Endothelial cell of umbilical vein (primary cell): ENCODE measurements at regions not wholly inside any gene's neighbourhood (a gene's known extent, or its start where the extent isn't known, plus 50 kb on each side); places are given as distances from the start of the nearest gene placed in this dataset.

Source experiments
- BruUV-seq: library from RNA; stranded (reverse); fragments of 400-500 nt; replicated peaks from 2 replicates; lab custom pipeline; 2021; lab: Mats Ljungman, UMichigan
- CTCF ChIA-PET: fragments of 300-600, 350-600 bp; sonication (Branson Sonifier 250); formaldehyde crosslinking; loops from one replicate; lab custom pipeline; 2021; ENCODE audit warnings: antibody characterized with exemption, inconsistent platforms; lab: Charles Lee
- POLR2A ChIA-PET: fragments of 300-600, 350-600 bp; sonication (Branson Sonifier 250); formaldehyde crosslinking; loops from one replicate; lab custom pipeline; 2021; ENCODE audit warnings: antibody characterized with exemption, inconsistent platforms; lab: Charles Lee
- DNase-seq: peaks from one replicate; pipeline ENCODE4 v3.0.0-alpha.2; 2011; ENCODE audit warnings: low read depth, low spot score
- FAIRE-seq: peaks from 2 replicates; lab custom pipeline; 2011; peaks lifted over from hg19 to GRCh38; lab: Jason Lieb, UNC
- H2AFZ ChIP-seq: 2 replicates; pipeline ENCODE4 v1.6.0; 2012; ENCODE audit warnings: low read depth, low read length, control low read depth, inconsistent platforms
- H3K27ac ChIP-seq: 2 replicates; pipeline ENCODE4 v1.5.1; 2011; ENCODE audit warnings: low read depth, mild to moderate bottlenecking, control low read depth, low read length, moderate library complexity; ENCODE audit not compliant: insufficient read depth
- H3K27me3 ChIP-seq, 2 experiments: 2 replicates each; pipeline versions ENCODE4 v1.6.0 to v1.6.1; 2011; ENCODE audit warnings: low read length in 2 of 2, mixed read lengths in 1 of 2; ENCODE audit not compliant: control insufficient read depth in 2 of 2, insufficient read depth in 2 of 2
- H3K36me3 ChIP-seq, 2 experiments: 2 replicates in 1 of 2; 3 replicates in 1 of 2; pipeline ENCODE4 v1.5.1; 2011; ENCODE audit warnings: low read length in 2 of 2, mild to moderate bottlenecking in 1 of 2, moderate library complexity in 1 of 2; ENCODE audit not compliant: control insufficient read depth in 2 of 2, insufficient read depth in 2 of 2; ENCODE audit errors: extremely low read depth in 1 of 2
- H3K4me1 ChIP-seq: 3 replicates; pipeline ENCODE4 v1.5.1; 2011; ENCODE audit warnings: mild to moderate bottlenecking, low read length; ENCODE audit not compliant: control insufficient read depth, insufficient read depth; ENCODE audit errors: extremely low read depth
- H3K4me2 ChIP-seq: 2 replicates; pipeline ENCODE4 v1.6.1; 2011; ENCODE audit warnings: low read length, control low read depth, mixed read lengths; ENCODE audit not compliant: insufficient read depth
- H3K4me3 ChIP-seq, 3 experiments: fragments of 200-600 bp in 1 of 3; sonication (generic), shearing (Covaris generic) in 1 of 3; replicated peaks in 1 of 3; 2 replicates each; pipeline ENCODE4 v1.5.1; 2011 to 2016; ENCODE audit warnings: control low read depth in 3 of 3, low read length in 3 of 3, mild to moderate bottlenecking in 2 of 3, inconsistent platforms in 1 of 3, low read depth in 1 of 3, moderate library complexity in 1 of 3; ENCODE audit not compliant: insufficient read depth in 1 of 3
- H3K79me2 ChIP-seq: 2 replicates; pipeline ENCODE4 v1.6.0; 2012; ENCODE audit warnings: low read length, inconsistent platforms; ENCODE audit not compliant: control insufficient read depth, insufficient read depth
- H3K9ac ChIP-seq: replicated peaks from 2 replicates; pipeline ENCODE3; 2011; ENCODE audit warnings: low read length, control low read depth; ENCODE audit not compliant: insufficient read depth; ENCODE audit errors: extremely low read depth
- H3K9me1 ChIP-seq: replicated peaks from 3 replicates; pipeline ENCODE4 v1.6.0; 2011; ENCODE audit warnings: mild to moderate bottlenecking, low read length; ENCODE audit not compliant: control insufficient read depth, insufficient read depth; ENCODE audit errors: extremely low read depth
- H3K9me3 ChIP-seq: replicated peaks from 2 replicates; pipeline ENCODE4 v1.5.1; 2012; ENCODE audit warnings: low read length, inconsistent platforms; ENCODE audit not compliant: control insufficient read depth, insufficient read depth
- H4K20me1 ChIP-seq: replicated peaks from 2 replicates; pipeline ENCODE3; 2011; ENCODE audit warnings: mild to moderate bottlenecking, low read length; ENCODE audit not compliant: control insufficient read depth, insufficient read depth; ENCODE audit errors: extremely low read depth
- CTCF ChIP-seq, 2 donors: IDR thresholded peaks; 1 replicate in 1 of 2; 2 replicates in 1 of 2; pipeline ENCODE4 v1.5.1; 2011; ENCODE audit warnings: low read length in 2 of 2, mild to moderate bottlenecking in 2 of 2, moderate library complexity in 2 of 2, control low read depth in 1 of 2, inconsistent platforms in 1 of 2, low read depth in 1 of 2; ENCODE audit not compliant: insufficient read depth in 1 of 2; ENCODE audit errors: extremely low read depth in 1 of 2
- FOS ChIP-seq: IDR thresholded peaks from 2 replicates; pipeline ENCODE4 v1.6.1; 2011; ENCODE audit warnings: mild to moderate bottlenecking, low read length, moderate library complexity, borderline replicate concordance; ENCODE audit not compliant: insufficient read depth
- GATA2 ChIP-seq: IDR thresholded peaks from 2 replicates; pipeline ENCODE4 v1.7.0; 2011; ENCODE audit warnings: low read depth, mild to moderate bottlenecking, moderate library complexity, mixed read lengths, low read length; ENCODE audit not compliant: insufficient read length, insufficient read depth
- JUN ChIP-seq: IDR thresholded peaks from 2 replicates; pipeline ENCODE4 v1.6.1; 2011; ENCODE audit warnings: borderline replicate concordance, low read depth; ENCODE audit not compliant: insufficient read length, insufficient read depth
- MAX ChIP-seq: IDR thresholded peaks from 2 replicates; pipeline ENCODE4 v1.6.1; 2011; ENCODE audit not compliant: insufficient read depth, insufficient read length
- dilution Hi-C: fragments of 300-500 bp; cut with MboI; formaldehyde crosslinking; loops from one replicate; pipeline ENCODE4 v1.15.0; 2019; ENCODE audit warnings: low sequenced_read_pairs; ENCODE audit not compliant: extremely low pct_ligation_motif_present
- intact Hi-C: fragments of 100-400 bp; cut with micrococcal nuclease; formaldehyde crosslinking; loops from one replicate; pipeline ENCODE4 v1.10.0; 2022

GRCh38 chr5:130689831-130690230, 475.2 kb downstream of the HINT1 start:
- intact Hi-C loops (no loop called here), dilution Hi-C loops (no loop called here)
- H3K9me3 ChIP-seq: no peaks in the 10 kb centered on the region
- no peak for TF ChIP-seq FOS
- CTCF ChIA-PET: no interaction called here
- no peaks in the 10 kb centered on the region for H3K36me3 ChIP-seq
- no peak overlapping the region for H3K27ac ChIP-seq
- no peaks in the 10 kb centered on the region for H3K4me1 ChIP-seq
- H3K9ac ChIP-seq: no peak overlapping the region
- H3K27me3 ChIP-seq: no peaks in the 10 kb centered on the region
- no peak overlapping the region for H2AFZ ChIP-seq
- no peak overlapping the region for H3K4me3 ChIP-seq
- no peaks in the 10 kb centered on the region for H3K79me2 ChIP-seq
- BruUV-seq: no TSS peak
- H4K20me1 ChIP-seq: no peaks in the 10 kb centered on the region
- FAIRE-seq: no peak
- no peak for DNase-seq
- POLR2A ChIA-PET: no interaction called here
- H3K9me1 ChIP-seq: no peaks in the 10 kb centered on the region
- no peak overlapping the region for H3K4me2 ChIP-seq

- Histone ChIP-seq H3K9me3 (no peaks in the 10 kb centered on the region), H3K9me1 (no peaks in the 10 kb centered on the region), H3K36me3 (no peaks in the 10 kb centered on the region), H2AFZ (no peak overlapping the region), H3K27ac (no peak overlapping the region), H3K79me2 (no peaks in the 10 kb centered on the region), H3K4me3 (no peak overlapping the region), H3K4me1 (no peaks in the 10 kb centered on the region), H3K27me3 (no peaks in the 10 kb centered on the region), H3K4me2 (no peak overlapping the region), H3K9ac (no peak overlapping the region), H4K20me1 (no peaks in the 10 kb centered on the region)
- intact Hi-C loops (no loop called here), dilution Hi-C loops (no loop called here)
- no peak for DNase-seq
- ChIA-PET POLR2A (no interaction called here), CTCF (interaction anchor here (1.3 kb wide), 1 partner anchor 916 kb away, joined by 3 read pairs; no protein-coding TSS in a partner anchor)
- no peak for TF ChIP-seq MAX
- TF ChIP-seq CTCF (IDR thresholded peaks at IDR 0.05; ENCODE audit: extremely low read depth in 1 of 2, insufficient read depth in 1 of 2, low read depth in 1 of 2, low read length in 2 of 2): no peak
- TF ChIP-seq JUN: no peak
- TF ChIP-seq GATA2: no peak
- BruUV-seq: no TSS peak
- no peak for FAIRE-seq
Measured at GRCh38 chr5:130687085-130687733, 477.8 kb downstream of the HINT1 start.
